ENCODE measurements at regions not wholly inside any gene's neighbourhood (a gene's known extent, or its start where the extent isn't known, plus 50 kb on each side); places are given as distances from the start of the nearest gene placed in this dataset.
A peak's percentile ranks its signal among the peaks of the same experiment; 100 is the strongest.

- intact Hi-C loops (cut with DNase I; ENCODE audit: low total_unique reads): no loop called here
These were observed 132.4 kb upstream of the ZNF516 start for GRCh38 chr18:76627444-76627843.

DNA sequence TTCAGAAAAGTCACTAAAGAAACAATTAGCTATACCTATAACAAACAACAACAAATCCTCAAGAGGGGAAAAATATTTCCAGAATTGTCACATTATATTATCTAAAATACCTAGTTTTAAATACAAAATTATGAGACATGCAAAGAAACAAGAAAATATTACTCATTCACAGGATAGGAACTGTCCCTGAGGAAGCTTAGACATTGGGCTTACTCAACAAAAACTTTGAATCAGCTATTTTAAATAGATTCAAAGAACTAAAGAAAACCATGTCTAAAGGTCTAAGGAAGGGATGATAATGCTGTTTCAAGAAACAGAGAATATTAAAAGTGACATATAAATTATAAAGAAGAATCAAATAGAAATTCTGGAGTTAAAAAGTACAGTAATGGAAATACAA is 131.9 kb upstream of the ZNF516 start:
- TF ChIP-seq CTCF (IDR thresholded peaks at IDR 0.05): no peak
- TF ChIP-seq POLR2AphosphoS5 (IDR thresholded peaks at IDR 0.05): no peak
- TF ChIP-seq POLR2A (IDR thresholded peaks at IDR 0.05): no peak
- no peak for TF ChIP-seq EP300 (IDR thresholded peaks at IDR 0.05; ENCODE audit: low read depth)
- intact Hi-C loops (cut with DNase I; ENCODE audit: low total_unique reads) (no loop called here), in situ Hi-C loops (cut with MboI; ENCODE audit: low pct_ligation_motif_present in 1 of 4, low pct_unique_long_range_greater_than_20kb in 1 of 4, low sequenced_read_pairs in 3 of 4) (no loop called here)
- Histone ChIP-seq H3K4me3 (no peak overlapping the region), H3K4me1 (peaks cover 0 to 2% (median 0%) of the 10 kb centered on the region in 4 donors), H3K27ac (no peak overlapping the region), H3K36me3 (no peaks in the 10 kb centered on the region), H3K9me3 (no peaks in the 10 kb centered on the region), H3K27me3 (no peaks in the 10 kb centered on the region)
- no peak for DNase-seq

More at GRCh38 chr18:76627444-76627843, 132.4 kb upstream of the ZNF516 start:
- in situ Hi-C loops (cut with MboI; ENCODE audit: low pct_ligation_motif_present in 1 of 4, low pct_unique_long_range_greater_than_20kb in 1 of 4, low sequenced_read_pairs in 3 of 4): no loop called here
- no peak for TF ChIP-seq POLR2AphosphoS5 (IDR thresholded peaks at IDR 0.05)
- TF ChIP-seq POLR2A (IDR thresholded peaks at IDR 0.05): no peak
- TF ChIP-seq CTCF (IDR thresholded peaks at IDR 0.05): no peak
- no peak for TF ChIP-seq EP300 (IDR thresholded peaks at IDR 0.05; ENCODE audit: low read depth)
- 88 to 100% methylated on average over 1 of the region's 1 CpG for WGBS, 2 donors (ENCODE audit: low coverage in 1 of 2)
- Histone ChIP-seq H3K27me3 (no peaks in the 10 kb centered on the region), H3K4me1 (no peaks in the 10 kb centered on the region), H3K36me3 (no peaks in the 10 kb centered on the region), H3K27ac (no peak overlapping the region), H3K9me3 (no peaks in the 10 kb centered on the region), H3K4me3 (no peak overlapping the region)
- no peak for DNase-seq

DNA sequence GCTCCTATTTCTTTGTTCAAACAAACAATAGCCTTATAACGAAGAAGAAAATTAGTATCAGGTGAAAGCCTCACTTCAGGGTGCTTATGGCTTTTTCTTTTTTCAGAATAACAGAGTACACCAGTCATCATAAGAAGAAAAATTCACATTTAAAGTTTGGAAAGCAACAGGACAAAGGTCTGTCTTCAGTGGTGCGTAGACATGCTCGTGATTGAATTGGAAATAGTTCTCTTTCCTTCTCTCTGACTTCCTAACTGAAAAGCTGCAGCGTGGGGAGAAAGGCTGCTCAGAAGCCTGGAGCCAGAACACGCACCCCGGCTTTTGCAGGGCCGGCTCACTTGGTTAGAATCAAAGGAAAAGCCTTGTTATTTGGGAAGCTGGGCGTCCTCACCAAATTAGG is 127.6 kb upstream of the ZNF516 start:
- no peaks in the 10 kb centered on the region for H3K36me3 ChIP-seq
- H3K27ac ChIP-seq: no peak overlapping the region
- no peak overlapping the region for H3K4me3 ChIP-seq
- 79 to 80% methylated on average over 8 of the region's 8 CpGs for WGBS, 2 donors (ENCODE audit: low coverage in 1 of 2)
- H3K27me3 ChIP-seq: no peaks in the 10 kb centered on the region
- in situ Hi-C loops (cut with MboI; ENCODE audit: low pct_ligation_motif_present in 1 of 4, low pct_unique_long_range_greater_than_20kb in 1 of 4, low sequenced_read_pairs in 3 of 4) (no loop called here), intact Hi-C loops (cut with DNase I; ENCODE audit: low total_unique reads) (loop anchor here (5.0 kb wide), 1 partner anchor 220 kb away; no protein-coding TSS in a partner anchor)
- TF ChIP-seq CTCF (IDR thresholded peaks at IDR 0.05) (no peak), EP300 (IDR thresholded peaks at IDR 0.05; ENCODE audit: low read depth) (no peak), POLR2AphosphoS5 (IDR thresholded peaks at IDR 0.05) (no peak), POLR2A (IDR thresholded peaks at IDR 0.05) (no peak)
- peaks cover 6 to 24% (median 16%) of the 10 kb centered on the region in 4 donors for H3K4me1 ChIP-seq
- no peak for DNase-seq
- no peaks in the 10 kb centered on the region for H3K9me3 ChIP-seq

- in situ Hi-C loops (cut with MboI; ENCODE audit: low pct_ligation_motif_present in 1 of 4, low pct_unique_long_range_greater_than_20kb in 1 of 4, low sequenced_read_pairs in 3 of 4): no loop called here
- no peaks in the 10 kb centered on the region for H3K9me3 ChIP-seq
- intact Hi-C loops (cut with DNase I; ENCODE audit: low total_unique reads): loop anchor here (5.0 kb wide), 1 partner anchor 220 kb away; no protein-coding TSS in a partner anchor
- H3K36me3 ChIP-seq: no peaks in the 10 kb centered on the region
- no peak for TF ChIP-seq EP300 (IDR thresholded peaks at IDR 0.05; ENCODE audit: low read depth)
- TF ChIP-seq CTCF (IDR thresholded peaks at IDR 0.05): no peak
- TF ChIP-seq POLR2AphosphoS5 (IDR thresholded peaks at IDR 0.05): no peak
- no peak for TF ChIP-seq POLR2A (IDR thresholded peaks at IDR 0.05)
- no peak overlapping the region for H3K27ac ChIP-seq
- no peak for DNase-seq
- no peaks in the 10 kb centered on the region for H3K27me3 ChIP-seq
- 9 to 32% methylated on average over 7 to 12 of the region's 12 CpGs for WGBS, 2 donors (ENCODE audit: low coverage in 1 of 2)
- peaks cover 6 to 24% (median 16%) of the 10 kb centered on the region in 4 donors for H3K4me1 ChIP-seq
- peak overlapping the region in 1 of 4 donors; percentile 5 for H3K4me3 ChIP-seq
These were observed 126.9 kb upstream of the ZNF516 start for GRCh38 chr18:76621782-76622495.

Data from transverse colon (tissue), 4 donors.